GM19438 (cell line): ENCODE measurements at regions not wholly inside any gene's neighbourhood (a gene's known extent, or its start where the extent isn't known, plus 50 kb on each side); places are given as distances from the start of the nearest gene placed in this dataset.
"Not testable (repeated sequence)": the region's sequence is repeated elsewhere in the genome, so short reads cannot be mapped to it uniquely, and the experiment has no call there.

ENCODE experiments used
- ATAC-seq: cut with Tn5 transposase; IDR thresholded peaks from one replicate; pipeline ENCODE4 v1.9.1; 2021; ENCODE audit warnings: low read depth; ENCODE audit not compliant: unreplicated experiment

- no peak for ATAC-seq
These were observed 237.5 kb upstream of the ADRA1B start for GRCh38 chr5:159678657-159679392.

- ATAC-seq = no peak
These were observed 236.2 kb upstream of the ADRA1B start for GRCh38 chr5:159680095-159680494.

GRCh38 chr5:159681661-159682060, 234.6 kb upstream of the ADRA1B start:
- no peak for ATAC-seq

- no peak for ATAC-seq
These were observed 233.7 kb upstream of the ADRA1B start for GRCh38 chr5:159682623-159683022.

GRCh38 chr5:159687892-159688291, 228.4 kb upstream of the ADRA1B start:
- ATAC-seq = not testable (repeated sequence)

- no peak for ATAC-seq
These were observed 220.5 kb upstream of the ADRA1B start for GRCh38 chr5:159695741-159696294.

- ATAC-seq = no peak
These were observed 218.8 kb upstream of the ADRA1B start for GRCh38 chr5:159697530-159697929.

GRCh38 chr5:159698322-159698721, 218.0 kb upstream of the ADRA1B start:
- no peak for ATAC-seq

GRCh38 chr5:159700016-159700415, 216.3 kb upstream of the ADRA1B start:
- ATAC-seq = no peak

GRCh38 chr5:159702301-159702700, 214.0 kb upstream of the ADRA1B start:
- ATAC-seq = no peak

- no peak for ATAC-seq
These were observed 213.5 kb upstream of the ADRA1B start for GRCh38 chr5:159702826-159703225.

GRCh38 chr5:159704160-159704559, 212.1 kb upstream of the ADRA1B start:
- no peak for ATAC-seq

GRCh38 chr5:159705948-159706347, 210.3 kb upstream of the ADRA1B start:
- ATAC-seq = no peak

- no peak for ATAC-seq
These were observed 208.2 kb upstream of the ADRA1B start for GRCh38 chr5:159708090-159708489.

GRCh38 chr5:159712672-159713071, 203.6 kb upstream of the ADRA1B start:
- ATAC-seq = no peak

- no peak for ATAC-seq
These were observed 203.0 kb upstream of the ADRA1B start for GRCh38 chr5:159713254-159713653.

- no peak for ATAC-seq
These were observed 202.5 kb upstream of the ADRA1B start for GRCh38 chr5:159713773-159714172.

GRCh38 chr5:159725475-159725874, 190.8 kb upstream of the ADRA1B start:
- no peak for ATAC-seq

GRCh38 chr5:159727167-159727566, 189.1 kb upstream of the ADRA1B start:
- no peak for ATAC-seq

GRCh38 chr5:159730285-159730684, 186.0 kb upstream of the ADRA1B start:
- ATAC-seq = no peak

GRCh38 chr5:159732220-159732619, 184.1 kb upstream of the ADRA1B start:
- peak; percentile 64 for ATAC-seq

GRCh38 chr5:159734366-159734765, 181.9 kb upstream of the ADRA1B start:
- no peak for ATAC-seq
